ENCODE measurements at regions not wholly inside any gene's neighbourhood (a gene's known extent, or its start where the extent isn't known, plus 50 kb on each side); places are given as distances from the start of the nearest gene placed in this dataset.

DNA sequence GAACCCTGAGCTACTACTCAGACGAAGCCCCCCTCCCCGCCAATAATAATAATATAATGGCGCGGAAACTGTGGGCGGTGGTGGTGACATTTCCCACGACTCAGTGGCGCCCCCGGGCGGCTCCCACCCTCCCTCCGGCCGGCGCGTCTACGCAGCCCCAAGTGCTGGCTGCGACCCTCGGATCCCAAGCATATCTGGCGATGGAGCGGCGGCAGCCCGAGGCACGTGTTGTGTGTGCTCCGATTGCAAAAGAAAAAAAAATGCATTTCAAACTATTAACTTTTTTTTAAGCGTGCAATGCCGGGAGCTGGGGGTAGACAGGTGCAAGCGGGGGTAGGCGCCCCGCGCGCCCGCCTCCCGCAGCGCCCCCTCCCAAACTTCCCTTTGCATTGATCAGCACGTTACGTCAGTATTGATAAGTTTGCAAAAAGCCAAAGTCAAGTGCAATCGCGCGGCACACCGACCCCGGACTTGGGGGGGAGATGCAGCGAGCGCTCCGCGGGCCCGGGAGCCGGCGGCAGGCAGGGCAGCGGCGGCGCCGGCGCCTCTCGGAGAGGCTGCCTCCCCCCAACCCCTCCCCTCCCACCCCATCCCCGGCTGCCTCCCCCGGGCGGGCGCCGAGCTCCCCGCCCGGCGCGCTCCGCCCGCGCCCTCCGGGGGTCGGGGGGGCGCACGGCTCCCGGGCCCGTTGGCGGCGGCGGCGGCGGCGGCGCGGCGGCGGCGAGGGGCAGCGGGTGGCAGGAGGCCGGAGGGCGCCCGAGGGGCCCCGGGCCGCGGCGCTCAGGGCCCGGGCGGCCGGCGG lies 113.1 kb upstream of the MYL2 start (continued):
- TF ChIP-seq, protein P1, sequence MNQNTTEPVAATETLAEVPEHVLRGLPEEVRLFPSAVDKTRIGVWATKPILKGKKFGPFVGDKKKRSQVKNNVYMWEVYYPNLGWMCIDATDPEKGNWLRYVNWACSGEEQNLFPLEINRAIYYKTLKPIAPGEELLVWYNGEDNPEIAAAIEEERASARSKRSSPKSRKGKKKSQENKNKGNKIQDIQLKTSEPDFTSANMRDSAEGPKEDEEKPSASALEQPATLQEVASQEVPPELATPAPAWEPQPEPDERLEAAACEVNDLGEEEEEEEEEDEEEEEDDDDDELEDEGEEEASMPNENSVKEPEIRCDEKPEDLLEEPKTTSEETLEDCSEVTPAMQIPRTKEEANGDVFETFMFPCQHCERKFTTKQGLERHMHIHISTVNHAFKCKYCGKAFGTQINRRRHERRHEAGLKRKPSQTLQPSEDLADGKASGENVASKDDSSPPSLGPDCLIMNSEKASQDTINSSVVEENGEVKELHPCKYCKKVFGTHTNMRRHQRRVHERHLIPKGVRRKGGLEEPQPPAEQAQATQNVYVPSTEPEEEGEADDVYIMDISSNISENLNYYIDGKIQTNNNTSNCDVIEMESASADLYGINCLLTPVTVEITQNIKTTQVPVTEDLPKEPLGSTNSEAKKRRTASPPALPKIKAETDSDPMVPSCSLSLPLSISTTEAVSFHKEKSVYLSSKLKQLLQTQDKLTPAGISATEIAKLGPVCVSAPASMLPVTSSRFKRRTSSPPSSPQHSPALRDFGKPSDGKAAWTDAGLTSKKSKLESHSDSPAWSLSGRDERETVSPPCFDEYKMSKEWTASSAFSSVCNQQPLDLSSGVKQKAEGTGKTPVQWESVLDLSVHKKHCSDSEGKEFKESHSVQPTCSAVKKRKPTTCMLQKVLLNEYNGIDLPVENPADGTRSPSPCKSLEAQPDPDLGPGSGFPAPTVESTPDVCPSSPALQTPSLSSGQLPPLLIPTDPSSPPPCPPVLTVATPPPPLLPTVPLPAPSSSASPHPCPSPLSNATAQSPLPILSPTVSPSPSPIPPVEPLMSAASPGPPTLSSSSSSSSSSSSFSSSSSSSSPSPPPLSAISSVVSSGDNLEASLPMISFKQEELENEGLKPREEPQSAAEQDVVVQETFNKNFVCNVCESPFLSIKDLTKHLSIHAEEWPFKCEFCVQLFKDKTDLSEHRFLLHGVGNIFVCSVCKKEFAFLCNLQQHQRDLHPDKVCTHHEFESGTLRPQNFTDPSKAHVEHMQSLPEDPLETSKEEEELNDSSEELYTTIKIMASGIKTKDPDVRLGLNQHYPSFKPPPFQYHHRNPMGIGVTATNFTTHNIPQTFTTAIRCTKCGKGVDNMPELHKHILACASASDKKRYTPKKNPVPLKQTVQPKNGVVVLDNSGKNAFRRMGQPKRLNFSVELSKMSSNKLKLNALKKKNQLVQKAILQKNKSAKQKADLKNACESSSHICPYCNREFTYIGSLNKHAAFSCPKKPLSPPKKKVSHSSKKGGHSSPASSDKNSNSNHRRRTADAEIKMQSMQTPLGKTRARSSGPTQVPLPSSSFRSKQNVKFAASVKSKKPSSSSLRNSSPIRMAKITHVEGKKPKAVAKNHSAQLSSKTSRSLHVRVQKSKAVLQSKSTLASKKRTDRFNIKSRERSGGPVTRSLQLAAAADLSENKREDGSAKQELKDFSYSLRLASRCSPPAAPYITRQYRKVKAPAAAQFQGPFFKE (tag by site-specific recombination; IDR thresholded peaks at IDR 0.05; ENCODE audit: borderline replicate concordance): no peak
- peak; percentile 94 for TF ChIP-seq ZNF335 (tag by site-specific recombination; conservative IDR thresholded peaks at IDR 0.05)
- TF ChIP-seq ZNF341 (tag by site-specific recombination; IDR thresholded peaks at IDR 0.05; ENCODE audit: low read depth): no peak
- no peak for TF ChIP-seq GFI1B (tag by site-specific recombination; IDR thresholded peaks at IDR 0.05)
- peak; percentile 58 for TF ChIP-seq GLIS2 (tag by site-specific recombination; IDR thresholded peaks at IDR 0.05)
- peak; percentile 23; the same call in 1 of the 2 replicates for TF ChIP-seq ZBTB17 (tag by site-specific recombination; IDR thresholded peaks at IDR 0.05)
- peak; percentile 60 for TF ChIP-seq ZEB2 (tag by site-specific recombination; IDR thresholded peaks at IDR 0.05)
- TF ChIP-seq, protein P2, sequence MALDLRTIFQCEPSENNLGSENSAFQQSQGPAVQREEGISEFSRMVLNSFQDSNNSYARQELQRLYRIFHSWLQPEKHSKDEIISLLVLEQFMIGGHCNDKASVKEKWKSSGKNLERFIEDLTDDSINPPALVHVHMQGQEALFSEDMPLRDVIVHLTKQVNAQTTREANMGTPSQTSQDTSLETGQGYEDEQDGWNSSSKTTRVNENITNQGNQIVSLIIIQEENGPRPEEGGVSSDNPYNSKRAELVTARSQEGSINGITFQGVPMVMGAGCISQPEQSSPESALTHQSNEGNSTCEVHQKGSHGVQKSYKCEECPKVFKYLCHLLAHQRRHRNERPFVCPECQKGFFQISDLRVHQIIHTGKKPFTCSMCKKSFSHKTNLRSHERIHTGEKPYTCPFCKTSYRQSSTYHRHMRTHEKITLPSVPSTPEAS (tag by site-specific recombination; IDR thresholded peaks at IDR 0.05): no peak
- peak; percentile 64 for TF ChIP-seq ZBTB8A (tag by site-specific recombination; IDR thresholded peaks at IDR 0.05)
- TF ChIP-seq, protein P3, sequence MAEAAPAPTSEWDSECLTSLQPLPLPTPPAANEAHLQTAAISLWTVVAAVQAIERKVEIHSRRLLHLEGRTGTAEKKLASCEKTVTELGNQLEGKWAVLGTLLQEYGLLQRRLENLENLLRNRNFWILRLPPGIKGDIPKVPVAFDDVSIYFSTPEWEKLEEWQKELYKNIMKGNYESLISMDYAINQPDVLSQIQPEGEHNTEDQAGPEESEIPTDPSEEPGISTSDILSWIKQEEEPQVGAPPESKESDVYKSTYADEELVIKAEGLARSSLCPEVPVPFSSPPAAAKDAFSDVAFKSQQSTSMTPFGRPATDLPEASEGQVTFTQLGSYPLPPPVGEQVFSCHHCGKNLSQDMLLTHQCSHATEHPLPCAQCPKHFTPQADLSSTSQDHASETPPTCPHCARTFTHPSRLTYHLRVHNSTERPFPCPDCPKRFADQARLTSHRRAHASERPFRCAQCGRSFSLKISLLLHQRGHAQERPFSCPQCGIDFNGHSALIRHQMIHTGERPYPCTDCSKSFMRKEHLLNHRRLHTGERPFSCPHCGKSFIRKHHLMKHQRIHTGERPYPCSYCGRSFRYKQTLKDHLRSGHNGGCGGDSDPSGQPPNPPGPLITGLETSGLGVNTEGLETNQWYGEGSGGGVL (tag by site-specific recombination; IDR thresholded peaks at IDR 0.05): peak; percentile 84
- no peak for TF ChIP-seq ZNF776 (tag by site-specific recombination; IDR thresholded peaks at IDR 0.05; ENCODE audit: borderline replicate concordance)
- TF ChIP-seq, protein P4, sequence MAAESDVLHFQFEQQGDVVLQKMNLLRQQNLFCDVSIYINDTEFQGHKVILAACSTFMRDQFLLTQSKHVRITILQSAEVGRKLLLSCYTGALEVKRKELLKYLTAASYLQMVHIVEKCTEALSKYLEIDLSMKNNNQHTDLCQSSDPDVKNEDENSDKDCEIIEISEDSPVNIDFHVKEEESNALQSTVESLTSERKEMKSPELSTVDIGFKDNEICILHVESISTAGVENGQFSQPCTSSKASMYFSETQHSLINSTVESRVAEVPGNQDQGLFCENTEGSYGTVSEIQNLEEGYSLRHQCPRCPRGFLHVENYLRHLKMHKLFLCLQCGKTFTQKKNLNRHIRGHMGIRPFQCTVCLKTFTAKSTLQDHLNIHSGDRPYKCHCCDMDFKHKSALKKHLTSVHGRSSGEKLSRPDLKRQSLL (tag by site-specific recombination; IDR thresholded peaks at IDR 0.05): peak; percentile 48
- peak; percentile 67; the same call in 1 of the 2 replicates for TF ChIP-seq ZNF660 (tag by site-specific recombination; IDR thresholded peaks at IDR 0.05)
- TF ChIP-seq ZNF248 (tag by site-specific recombination; IDR thresholded peaks at IDR 0.05): no peak
- no peak for TF ChIP-seq ZNF560 (tag by site-specific recombination; IDR thresholded peaks at IDR 0.05; ENCODE audit: borderline replicate concordance)
- no peak for TF ChIP-seq ZNF510 (tag by site-specific recombination; IDR thresholded peaks at IDR 0.05; ENCODE audit: insufficient replicate concordance)
- TF ChIP-seq ZNF132 (tag by site-specific recombination; IDR thresholded peaks at IDR 0.05; ENCODE audit: borderline replicate concordance): no peak
- no peak for TF ChIP-seq OSR2 (tag by site-specific recombination; IDR thresholded peaks at IDR 0.05)
- no peak for TF ChIP-seq GLI2 (tag by site-specific recombination; IDR thresholded peaks at IDR 0.05; ENCODE audit: borderline replicate concordance, low read depth)
- peak; percentile 34; the same call in 1 of the 2 replicates for TF ChIP-seq YY1 (tag by site-specific recombination; IDR thresholded peaks at IDR 0.05)
- no peak for TF ChIP-seq ZNF548 (tag by site-specific recombination; IDR thresholded peaks at IDR 0.05)
- TF ChIP-seq RBAK (tag by site-specific recombination; IDR thresholded peaks at IDR 0.05): no peak
- peak; percentile 57 for TF ChIP-seq ZFHX2 (tag by site-specific recombination; conservative IDR thresholded peaks at IDR 0.05)
- TF ChIP-seq, protein P5, sequence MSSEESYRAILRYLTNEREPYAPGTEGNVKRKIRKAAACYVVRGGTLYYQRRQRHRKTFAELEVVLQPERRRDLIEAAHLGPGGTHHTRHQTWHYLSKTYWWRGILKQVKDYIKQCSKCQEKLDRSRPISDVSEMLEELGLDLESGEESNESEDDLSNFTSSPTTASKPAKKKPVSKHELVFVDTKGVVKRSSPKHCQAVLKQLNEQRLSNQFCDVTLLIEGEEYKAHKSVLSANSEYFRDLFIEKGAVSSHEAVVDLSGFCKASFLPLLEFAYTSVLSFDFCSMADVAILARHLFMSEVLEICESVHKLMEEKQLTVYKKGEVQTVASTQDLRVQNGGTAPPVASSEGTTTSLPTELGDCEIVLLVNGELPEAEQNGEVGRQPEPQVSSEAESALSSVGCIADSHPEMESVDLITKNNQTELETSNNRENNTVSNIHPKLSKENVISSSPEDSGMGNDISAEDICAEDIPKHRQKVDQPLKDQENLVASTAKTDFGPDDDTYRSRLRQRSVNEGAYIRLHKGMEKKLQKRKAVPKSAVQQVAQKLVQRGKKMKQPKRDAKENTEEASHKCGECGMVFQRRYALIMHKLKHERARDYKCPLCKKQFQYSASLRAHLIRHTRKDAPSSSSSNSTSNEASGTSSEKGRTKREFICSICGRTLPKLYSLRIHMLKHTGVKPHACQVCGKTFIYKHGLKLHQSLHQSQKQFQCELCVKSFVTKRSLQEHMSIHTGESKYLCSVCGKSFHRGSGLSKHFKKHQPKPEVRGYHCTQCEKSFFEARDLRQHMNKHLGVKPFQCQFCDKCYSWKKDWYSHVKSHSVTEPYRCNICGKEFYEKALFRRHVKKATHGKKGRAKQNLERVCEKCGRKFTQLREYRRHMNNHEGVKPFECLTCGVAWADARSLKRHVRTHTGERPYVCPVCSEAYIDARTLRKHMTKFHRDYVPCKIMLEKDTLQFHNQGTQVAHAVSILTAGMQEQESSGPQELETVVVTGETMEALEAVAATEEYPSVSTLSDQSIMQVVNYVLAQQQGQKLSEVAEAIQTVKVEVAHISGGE (tag by site-specific recombination; conservative IDR thresholded peaks at IDR 0.05; ENCODE audit: low read depth): no peak

Measured in HEK293 (cell line).